HG02678 (cell line): ENCODE measurements at regions not wholly inside any gene's neighbourhood (a gene's known extent, or its start where the extent isn't known, plus 50 kb on each side); places are given as distances from the start of the nearest gene placed in this dataset.
"Not testable (repeated sequence)": the region's sequence is repeated elsewhere in the genome, so short reads cannot be mapped to it uniquely, and the experiment has no call there.

Experiments
- ATAC-seq: cut with Tn5 transposase; IDR thresholded peaks from one replicate; pipeline ENCODE4 v1.9.1; 2021; ENCODE audit warnings: mild to moderate bottlenecking, moderate library complexity; ENCODE audit not compliant: unreplicated experiment

DNA sequence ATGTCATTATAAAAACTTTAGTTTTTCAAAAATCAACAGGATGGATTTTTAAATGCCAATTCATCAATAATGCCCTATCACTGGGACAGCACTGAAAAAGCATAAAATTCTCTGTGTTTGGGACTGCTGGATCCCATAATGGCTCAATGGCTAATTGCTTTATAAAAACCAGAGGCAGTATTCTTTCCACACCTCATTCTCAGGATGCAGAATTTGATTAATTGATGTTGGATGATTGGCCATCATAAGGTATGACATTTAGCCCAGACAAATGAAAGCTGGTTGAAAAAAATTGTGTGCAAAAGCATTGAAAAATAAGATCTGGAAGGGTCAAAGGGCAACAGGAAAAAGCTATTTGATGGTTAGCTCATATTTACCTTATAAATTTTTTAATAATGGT lies 362.2 kb upstream of the SNX7 start:
- ATAC-seq = no peak

DNA sequence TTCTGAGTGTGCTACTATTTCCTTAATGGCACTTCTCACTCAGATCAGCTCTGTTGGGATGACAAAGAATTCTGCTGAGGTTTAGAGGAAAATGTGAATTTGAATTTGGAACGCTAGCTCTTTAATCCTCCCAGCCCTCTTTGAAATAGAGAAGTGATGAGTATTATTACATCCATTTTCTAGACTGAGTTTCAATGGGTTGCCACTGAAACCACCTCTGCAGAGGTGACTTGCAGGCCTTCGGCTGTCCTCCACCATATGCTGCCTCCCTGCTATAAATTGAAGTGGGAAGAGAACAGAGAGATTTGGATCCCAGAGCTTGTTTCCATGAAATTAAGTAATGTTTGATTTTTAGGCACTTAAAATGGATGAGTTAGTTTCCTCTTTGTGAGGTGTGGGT lies 363.2 kb upstream of the SNX7 start:
- ATAC-seq = no peak

DNA sequence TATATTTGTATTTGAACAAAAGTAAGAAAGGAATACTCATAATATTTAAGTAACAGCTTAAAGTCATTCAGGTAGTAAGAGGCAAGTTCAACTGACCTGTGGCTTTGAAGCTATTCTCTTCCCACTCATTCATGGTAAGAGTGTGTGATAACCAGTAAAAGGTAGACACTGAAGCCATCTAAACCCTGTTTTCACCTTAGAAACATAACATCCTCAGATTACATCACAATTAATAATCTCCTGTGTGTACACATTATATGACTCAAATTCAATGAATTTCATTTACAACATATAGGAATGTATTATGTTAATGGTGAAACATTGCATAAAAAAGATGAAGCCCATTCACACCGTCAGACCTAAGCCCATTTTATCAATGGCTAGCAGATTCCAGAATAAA lies 364.8 kb upstream of the SNX7 start:
- no peak for ATAC-seq

GRCh38 chr1:98294127-98294526 lies 367.4 kb upstream of the SNX7 start:
- ATAC-seq = no peak

DNA sequence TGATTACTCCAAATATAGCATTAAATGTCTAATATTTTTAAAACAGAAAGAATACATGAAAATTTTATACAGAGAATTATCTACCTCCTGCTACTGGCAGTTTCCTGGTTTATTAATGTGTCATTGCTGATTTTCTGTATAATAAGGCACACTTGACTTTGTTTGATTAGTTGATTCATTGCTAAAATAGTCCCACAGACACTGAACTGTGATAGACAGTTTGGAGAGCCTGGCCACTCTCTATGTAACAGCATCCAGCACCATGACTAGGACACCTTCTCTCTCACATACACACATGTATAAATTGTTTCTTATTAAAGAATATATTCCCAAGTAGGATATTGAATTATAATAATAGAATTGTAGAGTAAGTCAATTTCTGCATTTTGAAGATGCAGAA lies 368.5 kb upstream of the SNX7 start:
- no peak for ATAC-seq

DNA sequence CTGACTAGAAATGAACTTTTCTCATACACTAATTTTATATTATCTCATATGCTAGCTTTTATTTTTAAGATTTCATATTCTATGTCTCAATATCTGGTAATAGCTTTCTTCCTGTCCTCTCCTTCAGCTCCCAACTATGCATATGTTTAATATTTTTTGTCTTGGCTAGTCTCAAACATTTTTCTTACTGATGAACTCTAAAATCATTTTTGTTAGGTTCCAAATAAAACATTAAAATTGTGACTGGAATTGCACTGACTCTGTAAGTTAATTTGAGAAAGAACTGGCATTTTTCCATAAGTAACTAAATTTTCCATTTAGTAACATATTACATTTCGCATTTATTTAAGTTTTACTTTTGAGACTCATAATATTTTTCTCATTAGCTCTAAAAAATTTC lies 368.5 kb upstream of the DPYD start:
- ATAC-seq = no peak

DNA sequence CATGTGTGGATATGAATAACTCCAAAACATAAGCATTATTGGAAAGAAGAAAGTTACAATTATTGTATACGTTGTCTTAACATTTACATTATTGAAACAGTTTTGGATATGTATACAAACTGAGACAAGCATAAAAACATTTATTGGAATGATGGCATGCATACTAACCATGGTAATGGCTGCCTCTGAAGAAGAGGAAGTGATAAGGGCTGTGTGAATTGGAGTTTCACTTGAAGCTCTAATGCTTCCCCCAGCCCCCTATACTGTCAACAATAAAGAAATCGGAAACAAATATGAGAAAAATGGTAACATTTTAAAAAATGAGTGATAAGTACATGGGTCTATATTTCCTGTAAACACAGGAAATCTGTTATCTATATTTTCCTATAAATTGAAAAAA lies 367.7 kb upstream of the DPYD start:
- no peak for ATAC-seq

DNA sequence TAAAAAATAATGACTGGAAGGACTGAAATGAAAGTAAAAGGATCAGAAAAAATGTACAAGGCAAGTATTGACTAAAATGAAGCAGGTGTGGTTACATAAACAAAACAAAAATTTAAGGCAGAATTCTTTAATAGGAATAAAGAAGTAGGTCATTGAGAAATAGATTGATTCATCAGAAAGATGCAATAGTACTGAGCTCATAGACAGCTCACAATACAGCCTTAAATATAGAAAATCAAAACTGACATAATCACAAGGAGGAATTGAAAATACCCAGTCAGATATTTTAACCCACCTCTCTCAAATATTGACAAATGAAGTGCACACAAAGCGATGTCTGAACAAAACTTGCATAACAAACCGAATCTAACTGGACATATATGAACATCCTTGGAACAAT lies 366.8 kb upstream of the DPYD start:
- no peak for ATAC-seq

DNA sequence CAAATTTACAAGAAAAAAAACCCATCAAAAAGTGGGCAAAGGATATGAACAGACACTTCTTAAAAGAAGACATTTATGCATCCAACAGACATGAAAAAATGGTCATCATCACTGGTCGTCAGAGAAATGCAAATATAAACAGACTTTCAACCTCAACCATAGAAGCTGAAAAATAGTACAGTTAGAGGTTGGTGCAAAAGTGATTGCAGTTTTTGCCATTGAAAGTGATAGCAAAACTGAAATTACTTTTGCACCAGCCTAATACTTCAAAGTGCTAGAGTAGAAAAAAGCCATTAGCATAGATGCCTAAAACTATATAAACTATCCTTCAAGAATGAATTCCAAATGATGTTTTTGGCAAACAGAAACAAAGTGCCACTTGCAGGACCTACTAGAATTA lies 365.8 kb upstream of the DPYD start:
- no peak for ATAC-seq

DNA sequence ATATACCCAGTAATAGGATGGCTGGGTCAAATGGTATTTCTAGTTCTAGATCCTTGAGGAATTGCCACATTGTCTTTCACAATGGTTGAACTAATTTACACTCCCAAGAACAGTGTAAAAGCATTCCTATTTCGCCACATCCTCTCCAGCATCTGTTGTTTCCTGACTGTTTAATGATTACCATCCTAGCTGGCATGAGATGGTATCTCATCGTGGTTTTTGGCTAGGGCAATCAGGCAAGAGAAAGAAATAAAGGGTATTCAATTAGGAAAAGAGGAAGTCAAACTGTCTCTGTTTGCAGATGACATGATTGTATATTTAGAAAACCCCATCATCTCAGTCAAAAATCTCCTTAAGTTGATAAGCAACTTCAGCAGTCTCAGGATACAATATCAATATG lies 364.5 kb upstream of the DPYD start:
- ATAC-seq = not testable (repeated sequence)

DNA sequence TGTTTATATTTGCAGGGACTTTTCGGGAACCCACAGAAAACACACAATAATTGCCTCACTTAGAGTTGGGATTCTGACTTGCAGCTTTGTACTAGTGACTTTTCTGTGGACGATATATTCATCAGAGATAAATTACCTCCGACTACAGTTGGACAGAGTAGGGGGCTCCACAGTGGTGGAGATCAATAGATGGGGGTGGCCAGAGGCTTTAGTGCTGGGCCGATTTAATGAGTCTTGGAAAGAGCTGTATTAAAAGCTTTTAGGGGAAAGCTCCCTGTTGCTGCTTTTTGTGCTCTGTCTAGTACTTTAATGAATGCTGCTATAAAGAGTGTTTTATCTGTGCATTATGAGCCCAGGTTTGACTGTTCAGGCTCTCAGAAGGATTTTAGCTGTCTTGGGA lies 359.2 kb upstream of the DPYD start:
- no peak for ATAC-seq

- ATAC-seq = no peak
Observed at GRCh38 chr1:98278055-98278454, 357.2 kb upstream of the DPYD start.

DNA sequence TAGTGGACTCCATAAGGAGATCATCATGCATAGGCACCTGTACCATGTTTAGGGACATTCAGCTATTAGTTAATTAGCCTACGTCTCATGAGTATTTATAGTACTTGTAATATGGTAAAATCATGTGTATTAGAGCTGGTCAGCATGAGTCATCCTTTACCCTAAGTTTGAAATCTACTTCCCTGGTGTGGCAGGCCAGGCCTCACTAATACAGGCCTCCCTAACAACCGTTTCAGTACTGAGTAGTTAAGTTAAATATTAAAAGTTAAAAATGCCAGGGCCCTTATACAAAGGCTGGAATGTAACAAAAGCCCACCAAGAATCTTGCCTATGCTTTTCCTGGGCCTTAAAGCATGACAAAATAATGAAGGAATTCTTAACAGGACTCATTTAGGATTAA lies 356.3 kb upstream of the DPYD start:
- ATAC-seq = no peak

DNA sequence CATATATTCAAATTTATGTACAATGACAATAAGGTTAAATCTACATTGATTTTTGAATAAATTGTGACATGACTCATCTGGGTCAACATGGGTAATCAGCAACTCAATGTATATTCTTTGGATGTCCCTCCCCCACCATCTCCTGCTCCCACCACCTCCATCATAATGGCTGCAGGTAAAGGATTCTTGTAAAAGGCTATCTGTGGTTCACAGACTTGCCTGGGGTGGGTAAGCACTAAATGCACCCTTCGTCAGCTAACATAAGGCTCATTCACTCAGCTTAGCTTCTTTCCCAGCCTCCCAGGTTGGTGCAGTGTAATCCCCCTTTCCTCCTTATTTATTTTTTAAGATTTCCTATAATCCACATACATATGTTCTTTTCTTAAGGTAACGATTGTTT lies 355.7 kb upstream of the DPYD start:
- ATAC-seq = no peak

DNA sequence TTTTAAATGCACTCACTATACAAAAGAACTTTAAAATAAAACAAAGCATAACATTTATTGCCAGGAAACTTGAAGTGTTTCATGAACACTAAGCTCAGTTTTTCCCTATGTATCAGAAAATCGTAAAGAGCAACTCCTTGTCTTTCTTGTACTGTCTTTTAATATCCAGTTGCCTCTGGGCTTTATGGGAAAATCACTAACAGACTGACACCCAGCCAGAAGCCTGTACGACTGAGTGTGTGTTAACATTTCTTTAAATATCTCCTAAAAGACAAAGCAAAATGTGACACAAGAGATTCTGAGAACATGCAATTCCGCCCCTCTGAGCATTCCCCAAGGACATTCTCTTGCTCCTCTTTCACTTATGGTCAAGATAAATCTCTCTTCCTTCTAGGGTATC lies 347.5 kb upstream of the DPYD start:
- ATAC-seq = no peak

DNA sequence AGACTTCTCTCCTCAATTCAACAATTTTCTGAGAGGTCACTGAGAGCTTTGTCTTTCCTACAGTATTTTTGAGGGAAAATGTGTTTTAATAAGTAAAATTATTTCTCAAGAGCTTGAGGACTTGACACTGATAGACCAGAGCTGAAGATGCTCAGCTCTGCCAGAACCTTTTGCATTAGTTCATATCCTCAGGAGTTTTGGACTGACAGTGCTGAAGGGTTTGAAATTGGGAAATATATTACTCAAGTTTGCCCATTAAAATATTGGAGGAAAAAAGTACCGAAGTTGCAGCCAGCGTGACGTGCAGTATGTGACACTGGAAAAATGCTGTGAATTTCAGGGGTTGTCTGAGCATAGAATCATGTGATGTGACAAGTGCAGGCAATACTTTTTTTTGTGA lies 346.6 kb upstream of the DPYD start:
- no peak for ATAC-seq

- ATAC-seq = no peak
Observed at GRCh38 chr1:98264727-98265126, 343.9 kb upstream of the DPYD start.

GRCh38 chr1:98260839-98261238 lies 340.0 kb upstream of the DPYD start:
- ATAC-seq = no peak

DNA sequence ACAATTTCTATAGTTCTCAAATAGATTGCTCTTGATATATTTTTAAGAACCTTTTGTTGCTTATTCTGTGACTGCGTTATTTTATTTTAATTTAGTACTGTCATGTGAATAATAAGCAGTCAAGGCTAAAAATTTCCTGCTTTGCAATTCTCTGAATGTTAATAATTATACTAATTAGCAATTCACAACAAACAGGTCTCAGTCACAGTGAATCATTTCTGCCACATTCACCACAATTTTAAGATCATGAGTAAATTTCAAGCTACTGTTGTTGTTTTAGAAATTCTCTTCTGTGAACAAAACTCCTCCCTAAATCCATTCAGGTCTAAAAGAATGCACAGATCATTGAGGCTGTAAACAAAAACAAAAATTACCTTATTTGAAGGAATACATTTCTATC lies 339.6 kb upstream of the DPYD start:
- ATAC-seq = no peak

- no peak for ATAC-seq
Observed at GRCh38 chr1:98256700-98257099, 335.9 kb upstream of the DPYD start.

GRCh38 chr1:98253145-98253544 lies 332.3 kb upstream of the DPYD start:
- ATAC-seq = no peak

- ATAC-seq = no peak
Observed at GRCh38 chr1:98251497-98251896, 330.7 kb upstream of the DPYD start.

DNA sequence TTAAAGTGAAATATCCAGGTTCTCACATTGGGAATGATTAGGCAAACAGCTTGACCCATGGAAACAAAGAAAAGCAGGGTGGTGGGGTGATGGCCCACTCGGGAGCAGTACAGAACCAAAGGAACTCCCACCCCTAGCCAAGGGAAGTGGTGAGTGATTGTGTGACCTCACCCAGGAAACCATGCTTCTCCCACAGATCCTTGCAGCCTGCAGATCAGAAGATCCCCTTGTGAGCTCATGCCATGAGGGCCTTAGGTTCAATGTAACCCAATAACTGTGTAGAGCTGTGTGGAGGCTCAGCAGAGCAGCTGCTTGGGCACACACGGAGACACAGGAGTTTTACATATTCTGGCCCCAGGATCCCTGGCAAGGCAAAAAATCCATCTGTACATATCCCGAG lies 311.8 kb upstream of the DPYD start:
- ATAC-seq = no peak

DNA sequence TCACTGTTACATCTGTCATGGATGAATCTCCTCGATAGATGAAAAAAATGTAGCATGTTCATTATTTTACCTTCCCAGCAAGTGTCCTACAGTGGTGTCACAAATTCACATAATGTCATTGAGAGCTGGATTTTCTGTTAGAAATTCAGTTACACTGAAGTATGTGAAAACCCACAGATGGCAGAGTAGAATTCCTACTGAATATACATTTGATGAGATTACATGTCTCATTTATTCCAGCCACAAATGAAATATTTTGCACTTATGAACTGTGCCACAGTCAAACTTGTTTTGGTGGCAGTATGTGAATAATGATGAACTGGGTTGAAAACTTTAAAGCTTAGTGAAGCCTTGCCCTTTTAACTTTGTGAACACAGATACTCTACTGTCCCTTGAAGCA lies 301.9 kb upstream of the DPYD start:
- ATAC-seq = no peak
